ENCODE measurements at regions not wholly inside any gene's neighbourhood (a gene's known extent, or its start where the extent isn't known, plus 50 kb on each side); places are given as distances from the start of the nearest gene placed in this dataset.
"Not testable (repeated sequence)": the region's sequence is repeated elsewhere in the genome, so short reads cannot be mapped to it uniquely, and the experiment has no call there.

DNA sequence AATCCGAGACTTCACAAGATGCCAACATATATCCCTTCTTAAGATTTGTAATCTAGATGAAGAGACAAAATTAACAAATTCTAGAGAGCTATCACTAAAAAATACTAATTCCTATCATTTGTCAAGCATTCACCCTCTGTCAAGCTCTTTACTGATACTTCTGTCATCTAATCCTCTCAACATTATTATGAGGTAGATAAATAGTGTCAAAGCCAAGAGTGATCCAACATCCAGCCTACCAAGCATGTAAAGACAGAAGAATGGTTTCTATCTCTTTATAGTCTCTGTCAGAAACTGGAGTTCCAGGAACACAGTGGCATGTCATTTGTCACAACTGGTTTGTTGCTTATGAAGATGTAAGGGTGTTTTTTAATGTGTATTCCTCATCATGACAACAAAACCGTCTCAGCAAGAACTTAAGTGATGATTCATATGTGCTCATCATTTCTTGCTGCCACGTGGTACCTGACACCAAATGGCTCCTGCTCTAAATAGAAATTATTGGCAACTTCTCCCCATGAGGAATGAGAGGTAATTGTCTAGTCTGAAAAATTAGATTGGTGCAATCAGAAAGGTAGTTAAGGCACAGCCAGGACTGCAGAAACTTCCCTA lies 196.8 kb downstream of the TOX3 start:
- CTCF ChIA-PET (ENCODE audit: unreplicated experiment) = no interaction called here
- no peaks in the 10 kb centered on the region for H3K4me1 ChIP-seq (ENCODE audit: insufficient read depth, low read length, poor library complexity, severe bottlenecking)
- no peak overlapping the region for H3K4me3 ChIP-seq (ENCODE audit: low read depth, low read length, poor library complexity, severe bottlenecking)
- no peak overlapping the region for H2AFZ ChIP-seq (ENCODE audit: low read length)
- BruUV-seq (replicated peaks) = no TSS peak
- no peaks in the 10 kb centered on the region for H3K9me2 ChIP-seq (ENCODE audit: insufficient read depth, low read length)
- intact Hi-C loops (cut with micrococcal nuclease; ENCODE audit: unreplicated experiment) = no loop called here
- no peaks in the 10 kb centered on the region for H3K79me2 ChIP-seq (ENCODE audit: insufficient read depth, low read depth, low read length)
- TF ChIP-seq EZH2phosphoT487 (IDR thresholded peaks at IDR 0.05; ENCODE audit: borderline replicate concordance, low read depth, low read length) = no peak
- TF ChIP-seq, protein P1, sequence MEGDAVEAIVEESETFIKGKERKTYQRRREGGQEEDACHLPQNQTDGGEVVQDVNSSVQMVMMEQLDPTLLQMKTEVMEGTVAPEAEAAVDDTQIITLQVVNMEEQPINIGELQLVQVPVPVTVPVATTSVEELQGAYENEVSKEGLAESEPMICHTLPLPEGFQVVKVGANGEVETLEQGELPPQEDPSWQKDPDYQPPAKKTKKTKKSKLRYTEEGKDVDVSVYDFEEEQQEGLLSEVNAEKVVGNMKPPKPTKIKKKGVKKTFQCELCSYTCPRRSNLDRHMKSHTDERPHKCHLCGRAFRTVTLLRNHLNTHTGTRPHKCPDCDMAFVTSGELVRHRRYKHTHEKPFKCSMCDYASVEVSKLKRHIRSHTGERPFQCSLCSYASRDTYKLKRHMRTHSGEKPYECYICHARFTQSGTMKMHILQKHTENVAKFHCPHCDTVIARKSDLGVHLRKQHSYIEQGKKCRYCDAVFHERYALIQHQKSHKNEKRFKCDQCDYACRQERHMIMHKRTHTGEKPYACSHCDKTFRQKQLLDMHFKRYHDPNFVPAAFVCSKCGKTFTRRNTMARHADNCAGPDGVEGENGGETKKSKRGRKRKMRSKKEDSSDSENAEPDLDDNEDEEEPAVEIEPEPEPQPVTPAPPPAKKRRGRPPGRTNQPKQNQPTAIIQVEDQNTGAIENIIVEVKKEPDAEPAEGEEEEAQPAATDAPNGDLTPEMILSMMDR (conservative IDR thresholded peaks at IDR 0.05; ENCODE audit: low read length) = no peak
- DNase-seq (ENCODE audit: low spot score) = no peak
- no peak overlapping the region for H3K27ac ChIP-seq (ENCODE audit: low read depth, low read length, poor library complexity, severe bottlenecking)
- H3K4me2 ChIP-seq (ENCODE audit: low read length) = no peak overlapping the region
- H3K9me3 ChIP-seq (ENCODE audit: low read length) = no peaks in the 10 kb centered on the region
- no peaks in the 10 kb centered on the region for H4K20me1 ChIP-seq (ENCODE audit: insufficient read depth, low read length)
- H3K36me3 ChIP-seq (ENCODE audit: insufficient read depth, low read length) = no peaks in the 10 kb centered on the region
- POLR2A ChIA-PET = no interaction called here

DNA sequence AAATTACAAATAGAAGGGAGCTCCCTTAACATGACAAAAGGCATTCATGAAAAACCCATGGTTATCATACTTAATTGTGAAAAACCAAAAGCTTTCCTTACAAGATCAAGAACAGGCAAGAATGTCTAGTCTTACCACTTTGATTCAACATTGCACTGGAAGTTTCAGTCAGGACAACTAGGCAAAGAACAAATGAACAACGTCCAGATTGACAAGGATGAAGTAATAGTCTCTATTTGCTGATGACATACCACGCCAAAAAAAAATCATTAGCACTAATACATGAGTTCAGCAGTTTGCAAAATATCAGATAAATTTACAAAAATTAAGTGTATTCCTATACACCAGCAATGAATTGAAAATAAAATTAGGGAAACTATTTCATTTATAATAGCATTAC lies 200.2 kb downstream of the TOX3 start:
- Histone ChIP-seq H3K4me2 (ENCODE audit: low read length) (no peak overlapping the region), H3K4me1 (ENCODE audit: insufficient read depth, low read length, poor library complexity, severe bottlenecking) (no peaks in the 10 kb centered on the region), H3K9me3 (ENCODE audit: low read length) (no peaks in the 10 kb centered on the region), H2AFZ (ENCODE audit: low read length) (no peak overlapping the region), H3K36me3 (ENCODE audit: insufficient read depth, low read length) (no peaks in the 10 kb centered on the region), H3K79me2 (ENCODE audit: insufficient read depth, low read depth, low read length) (no peaks in the 10 kb centered on the region), H3K9me2 (ENCODE audit: insufficient read depth, low read length) (no peaks in the 10 kb centered on the region), H3K4me3 (ENCODE audit: low read depth, low read length, poor library complexity, severe bottlenecking) (no peak overlapping the region), H4K20me1 (ENCODE audit: insufficient read depth, low read length) (no peaks in the 10 kb centered on the region), H3K27ac (ENCODE audit: low read depth, low read length, poor library complexity, severe bottlenecking) (no peak overlapping the region)
- intact Hi-C loops (cut with micrococcal nuclease; ENCODE audit: unreplicated experiment) = no loop called here
- TF ChIP-seq, protein P1 (conservative IDR thresholded peaks at IDR 0.05; ENCODE audit: low read length) = no peak
- no peak for TF ChIP-seq EZH2phosphoT487 (IDR thresholded peaks at IDR 0.05; ENCODE audit: borderline replicate concordance, low read depth, low read length)
- POLR2A ChIA-PET = interaction anchor here (0.5 kb wide), 1 partner anchor 72 kb away, joined by 3 read pairs; no protein-coding TSS in a partner anchor
- no TSS peak for BruUV-seq (replicated peaks)
- CTCF ChIA-PET (ENCODE audit: unreplicated experiment) = no interaction called here
- DNase-seq (ENCODE audit: low spot score) = no peak

DNA sequence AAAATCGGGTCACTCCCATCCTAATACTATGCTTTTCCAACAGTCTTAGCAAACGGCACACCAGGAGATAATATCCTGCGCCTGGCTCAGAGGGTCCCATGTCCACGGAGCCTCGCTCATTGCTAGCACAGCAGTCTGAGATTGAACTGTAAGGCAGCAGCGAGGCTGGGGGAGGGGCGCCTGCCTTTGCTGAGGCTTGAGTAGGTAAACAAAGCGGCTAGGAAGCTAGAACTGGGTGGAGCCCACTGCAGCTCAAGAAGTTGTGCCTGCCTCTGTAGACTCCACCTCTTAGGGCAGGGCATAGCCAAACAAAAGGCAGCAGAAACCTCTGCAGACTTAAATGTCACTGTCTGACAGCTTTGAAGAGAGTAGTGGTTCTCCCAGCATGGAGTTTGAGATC lies 213.3 kb downstream of the TOX3 start:
- BruUV-seq (replicated peaks); H2AFZ ChIP-seq (ENCODE audit: low read length); H3K4me3 ChIP-seq (ENCODE audit: low read depth, low read length, poor library complexity, severe bottlenecking); H3K9me3 ChIP-seq (ENCODE audit: low read length); H3K79me2 ChIP-seq (ENCODE audit: insufficient read depth, low read depth, low read length); H3K9me2 ChIP-seq (ENCODE audit: insufficient read depth, low read length); intact Hi-C loops (cut with micrococcal nuclease; ENCODE audit: unreplicated experiment); CTCF ChIA-PET (ENCODE audit: unreplicated experiment); H3K4me1 ChIP-seq (ENCODE audit: insufficient read depth, low read length, poor library complexity, severe bottlenecking); DNase-seq (ENCODE audit: low spot score); H3K4me2 ChIP-seq (ENCODE audit: low read length); H3K27ac ChIP-seq (ENCODE audit: low read depth, low read length, poor library complexity, severe bottlenecking); H3K36me3 ChIP-seq (ENCODE audit: insufficient read depth, low read length); H4K20me1 ChIP-seq (ENCODE audit: insufficient read depth, low read length): not testable (repeated sequence)
- POLR2A ChIA-PET = interaction anchor here (0.5 kb wide), 1 partner anchor 54 kb away, joined by 3 read pairs; no protein-coding TSS in a partner anchor

All from OCI-LY7 (cell line).